ENCODE measurements at regions not wholly inside any gene's neighbourhood (a gene's known extent, or its start where the extent isn't known, plus 50 kb on each side); places are given as distances from the start of the nearest gene placed in this dataset.

DNA sequence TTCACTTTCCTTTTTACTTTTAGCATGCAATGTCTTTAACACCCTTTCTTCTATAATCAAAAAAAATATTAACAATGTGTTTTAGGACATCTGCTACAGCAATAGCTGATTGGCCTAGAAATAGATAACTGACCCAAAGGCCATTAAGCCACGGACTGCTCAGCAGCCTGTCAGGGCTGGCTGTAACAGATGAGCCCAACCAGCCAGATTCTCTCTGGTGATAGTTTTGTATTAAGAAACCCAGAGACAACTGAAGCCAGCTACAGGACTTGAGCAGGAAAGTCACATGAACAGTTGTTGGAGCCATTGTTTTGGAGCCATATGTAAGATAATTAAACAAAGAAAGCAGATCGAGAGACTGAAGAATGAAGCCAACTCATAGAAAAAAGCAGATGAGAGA, 80.3 kb downstream of the DDIT4L start:
- TF ChIP-seq EZH2phosphoT487 (IDR thresholded peaks at IDR 0.05; ENCODE audit: insufficient read depth, low read depth) (no peak), EZH2 (IDR thresholded peaks at IDR 0.05; ENCODE audit: insufficient read depth, poor library complexity, severe bottlenecking) (no peak)
